ENCODE measurements at regions not wholly inside any gene's neighbourhood (a gene's known extent, or its start where the extent isn't known, plus 50 kb on each side); places are given as distances from the start of the nearest gene placed in this dataset.

GRCh38 chr9:80571953-80572352 is 1000.2 kb downstream of the TLE4 start:
- no peaks in the 10 kb centered on the region for H3K4me1 Mint-ChIP-seq
- Histone ChIP-seq H3K9ac (ENCODE audit: extremely low read depth, insufficient read length, low read length) (no peak overlapping the region), H3K23ac (ENCODE audit: insufficient read length, low read depth, low read length) (no peak overlapping the region), H2BK12ac (ENCODE audit: insufficient read length, low read depth, low read length) (no peak overlapping the region), H3K23me2 (ENCODE audit: insufficient read length, low read depth, low read length, poor library complexity, severe bottlenecking) (no peaks in the 10 kb centered on the region), H4K8ac (replicated peaks; ENCODE audit: insufficient read length, low read depth, low read length) (no peak overlapping the region), H4K5ac (ENCODE audit: insufficient read length, low read depth, low read length) (no peak overlapping the region), H3K4me1 (ENCODE audit: insufficient read depth, low read length) (no peaks in the 10 kb centered on the region), H4K91ac (ENCODE audit: insufficient read length, low read depth, low read length) (no peak overlapping the region), H3K4me2 (ENCODE audit: insufficient read depth, insufficient read length, low read length) (no peak overlapping the region), H3K18ac (ENCODE audit: insufficient read length, low read depth, low read length) (no peak overlapping the region), H3T11ph (ENCODE audit: low read length) (no peak overlapping the region), H2AK5ac (ENCODE audit: insufficient read length, low read length) (no peak overlapping the region), H2BK5ac (ENCODE audit: insufficient read length, low read length) (no peak overlapping the region), H2BK120ac (ENCODE audit: low read depth, low read length, poor library complexity, severe bottlenecking) (no peak overlapping the region), H3K27me3 (ENCODE audit: insufficient read depth, low read length) (no peaks in the 10 kb centered on the region), H3K27ac (ENCODE audit: insufficient read length, low read depth, low read length) (no peak overlapping the region), H2AFZ (ENCODE audit: low read length) (no peak overlapping the region), H2BK15ac (ENCODE audit: low read depth, low read length) (no peak overlapping the region), H4K20me1 (ENCODE audit: control insufficient read depth, insufficient read depth, insufficient read length) (no peaks in the 10 kb centered on the region), H3K4ac (ENCODE audit: low read depth, low read length) (no peak overlapping the region), H3K79me1 (ENCODE audit: insufficient read depth, low read depth, low read length, poor library complexity, severe bottlenecking) (no peaks in the 10 kb centered on the region), H3K79me2 (ENCODE audit: insufficient read depth, low read length) (no peaks in the 10 kb centered on the region), H2BK20ac (ENCODE audit: low read depth, low read length, poor library complexity, severe bottlenecking) (no peak overlapping the region), H3K56ac (ENCODE audit: insufficient read length, low read depth, low read length) (no peak overlapping the region), H3K14ac (ENCODE audit: insufficient read depth, low read length) (no peak overlapping the region), H3K9me3 (ENCODE audit: control insufficient read depth, low read depth, low read length) (no peaks in the 10 kb centered on the region)
- no peak overlapping the region for H3K4me3 Mint-ChIP-seq
- peaks cover 9 to 34% (median 11%) of the 10 kb centered on the region in 3 experiments for H3K36me3 Mint-ChIP-seq (ENCODE audit: insufficient read depth in 1 of 3, low read depth in 3 of 3)
- WGBS (ENCODE audit: extremely low coverage, insufficient read length, low lambda C conversion rate), result no CpG with 5 or more reads among the region's 3 CpGs
- DNase-seq, result no peak
- no peaks in the 10 kb centered on the region for H3K27me3 Mint-ChIP-seq (ENCODE audit: low read depth)
- H3K27ac Mint-ChIP-seq, result no peak overlapping the region
- TF ChIP-seq CTCF (conservative IDR thresholded peaks at IDR 0.05), result no peak
- peaks cover 39 to 45% of the 10 kb centered on the region in 2 experiments for H3K9me3 Mint-ChIP-seq

All from H9 (cell line).